GM18868 (cell line): ENCODE measurements at regions not wholly inside any gene's neighbourhood (a gene's known extent, or its start where the extent isn't known, plus 50 kb on each side); places are given as distances from the start of the nearest gene placed in this dataset.
"Not testable (repeated sequence)": the region's sequence is repeated elsewhere in the genome, so short reads cannot be mapped to it uniquely, and the experiment has no call there.

Experiments
- ATAC-seq: cut with Tn5 transposase; IDR thresholded peaks from one replicate; pipeline ENCODE4 v1.9.1; 2021; ENCODE audit warnings: mild to moderate bottlenecking, moderate library complexity; ENCODE audit not compliant: unreplicated experiment

DNA sequence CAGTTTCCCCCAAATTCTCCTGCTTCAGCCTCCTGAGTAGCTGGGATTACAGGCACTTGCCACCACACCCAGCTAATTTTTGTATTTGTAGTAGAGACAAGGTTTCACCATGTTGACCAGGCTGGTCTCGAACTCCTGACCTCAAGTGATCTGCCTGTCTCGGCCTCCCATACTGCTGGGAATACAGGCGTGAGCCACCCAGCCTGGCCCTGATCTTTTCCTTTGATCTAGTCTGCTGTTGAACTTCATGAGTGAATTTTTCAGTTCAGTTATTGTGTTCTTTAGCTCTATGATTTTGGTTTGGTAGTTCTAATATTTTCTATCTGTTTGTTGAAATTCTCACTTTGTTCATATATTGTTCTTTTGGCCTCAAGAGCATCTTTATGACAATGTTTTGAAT, 83.4 kb upstream of the RAP2C start:
- not testable (repeated sequence) for ATAC-seq

- no peak for ATAC-seq
Observed at GRCh38 chrX:132294776-132295495, 75.7 kb upstream of the RAP2C start.

DNA sequence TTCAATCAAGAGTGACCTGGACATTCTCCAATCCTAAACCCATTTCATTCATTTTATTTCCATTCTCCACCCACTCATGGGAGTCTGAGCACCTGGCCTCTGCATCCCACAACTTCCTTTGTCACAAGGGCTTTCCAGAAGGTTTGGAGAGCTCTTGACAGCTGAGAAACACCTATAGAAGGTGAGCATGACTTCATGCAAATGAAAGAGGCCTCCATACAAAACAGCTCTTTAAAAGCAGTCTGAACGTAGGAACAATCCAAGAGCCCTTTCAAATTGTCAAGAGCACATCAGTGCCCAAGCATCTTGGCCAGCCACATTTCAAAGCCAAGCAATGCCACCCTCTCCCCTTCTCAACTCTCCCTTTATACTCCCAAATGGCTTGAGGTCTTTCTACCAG, 74.9 kb upstream of the RAP2C start:
- no peak for ATAC-seq

- peak; percentile 66 for ATAC-seq
Observed at GRCh38 chrX:132292793-132293192, 73.5 kb upstream of the RAP2C start.

DNA sequence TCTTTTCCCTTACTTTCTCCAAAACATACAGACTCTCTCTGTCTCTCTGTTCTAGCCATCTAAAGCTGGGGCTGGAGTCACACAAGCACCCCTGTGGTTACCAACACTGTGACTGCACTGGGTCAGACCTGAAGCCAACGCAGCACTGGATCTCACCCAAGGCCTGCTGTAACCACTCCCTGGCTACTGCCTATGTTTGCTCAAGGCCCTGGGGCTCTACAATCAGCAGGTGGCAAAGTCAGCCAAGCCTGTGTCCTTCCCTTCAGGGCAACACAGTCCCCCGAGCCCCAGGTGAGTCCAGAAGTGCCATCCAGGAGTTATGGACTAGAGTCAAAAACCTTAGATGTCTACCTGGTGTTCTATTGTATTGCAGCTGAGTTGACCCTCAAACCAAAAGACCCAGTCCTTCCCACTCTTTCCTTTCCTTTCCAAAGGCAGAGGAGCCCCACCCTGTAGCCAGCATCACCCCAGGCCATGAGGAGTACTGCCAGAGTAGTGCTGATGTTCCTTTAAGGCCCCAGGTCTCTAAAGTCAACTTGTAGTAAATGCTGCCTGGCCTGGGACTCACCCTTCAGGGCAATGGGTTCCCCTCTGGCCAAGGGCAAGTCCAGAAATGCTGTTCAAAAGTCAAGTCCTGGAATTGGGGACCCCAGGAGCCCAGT, 58.8 kb upstream of the RAP2C start:
- ATAC-seq, result no peak

DNA sequence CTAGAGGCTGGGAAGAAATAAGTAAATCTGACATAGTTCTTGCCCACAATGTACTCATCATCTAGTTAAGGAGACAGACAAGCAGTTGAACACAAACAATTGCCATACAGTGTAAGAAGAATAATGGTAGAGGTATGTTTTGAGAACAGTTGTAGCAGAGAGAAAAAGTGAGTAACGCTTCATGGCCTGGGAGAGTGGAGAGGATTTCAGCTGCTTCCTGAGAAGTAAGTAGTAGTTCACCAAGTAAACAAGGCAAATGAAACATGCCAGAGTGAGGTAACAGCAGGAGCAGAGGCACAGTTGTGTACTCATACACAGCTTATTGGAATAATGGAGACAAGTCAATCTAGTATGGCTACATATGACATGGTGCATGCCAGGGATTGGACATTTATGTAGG, 53.6 kb upstream of the RAP2C start:
- no peak for ATAC-seq

- ATAC-seq, result no peak
Observed at GRCh38 chrX:132271311-132271778, 52.1 kb upstream of the RAP2C start.

- no peak for ATAC-seq
Observed at GRCh38 chrX:132270699-132271098, 51.5 kb upstream of the RAP2C start.

GRCh38 chrX:132270021-132270420, 50.8 kb upstream of the RAP2C start:
- no peak for ATAC-seq
